GM23338 (cell line): ENCODE measurements at regions not wholly inside any gene's neighbourhood (a gene's known extent, or its start where the extent isn't known, plus 50 kb on each side); places are given as distances from the start of the nearest gene placed in this dataset.

Experiments
- EZH2 ChIP-seq: fragments of 200-600 bp; sonication (generic); IDR thresholded peaks from one replicate; pipeline ENCODE4 v1.8.0; 2017; ENCODE audit warnings: antibody characterized with exemption, mild to moderate bottlenecking, low read depth; ENCODE audit not compliant: unreplicated experiment
- POLR2AphosphoS5 ChIP-seq: IDR thresholded peaks from 2 replicates; pipeline ENCODE4 v1.6.1; 2016; ENCODE audit warnings: antibody characterized with exemption, low read depth
- STAT1 ChIP-seq: IDR thresholded peaks from one replicate; pipeline ENCODE4 v1.6.1; 2016; ENCODE audit warnings: antibody characterized with exemption; ENCODE audit not compliant: unreplicated experiment
- ZNF331 ChIP-seq: fragments of 250-450 bp; sonication (Bioruptor Pico); IDR thresholded peaks from 2 replicates; pipeline ENCODE4 v1.5.0; 2020; ENCODE audit warnings: low read depth, mild to moderate bottlenecking, moderate library complexity
- TF ChIP-seq, protein P1 (sequence below): IDR thresholded peaks from 2 replicates; pipeline ENCODE4 v1.6.1; 2016; ENCODE audit warnings: antibody characterized with exemption
- TF ChIP-seq, protein P2 (sequence below), 2 experiments: fragments of 200-600 bp in 1 of 2; sonication (generic) in 1 of 2; conservative IDR thresholded peaks; 2 replicates each; pipeline versions ENCODE4 v1.5.1 to v1.6.1; 2016 to 2017; ENCODE audit warnings: antibody characterized with exemption in 2 of 2, low read depth in 2 of 2, mild to moderate bottlenecking in 2 of 2, moderate library complexity in 1 of 2
- TF ChIP-seq, protein P3 (sequence below): IDR thresholded peaks from one replicate; pipeline ENCODE4 v1.6.1; 2018; ENCODE audit warnings: antibody characterized with exemption; ENCODE audit not compliant: unreplicated experiment
- TF ChIP-seq, protein P4 (sequence below): fragments of 250-450 bp; sonication (Bioruptor Pico); IDR thresholded peaks from 2 replicates; pipeline ENCODE4 v1.5.0; 2020; ENCODE audit warnings: mild to moderate bottlenecking, moderate library complexity

DNA sequence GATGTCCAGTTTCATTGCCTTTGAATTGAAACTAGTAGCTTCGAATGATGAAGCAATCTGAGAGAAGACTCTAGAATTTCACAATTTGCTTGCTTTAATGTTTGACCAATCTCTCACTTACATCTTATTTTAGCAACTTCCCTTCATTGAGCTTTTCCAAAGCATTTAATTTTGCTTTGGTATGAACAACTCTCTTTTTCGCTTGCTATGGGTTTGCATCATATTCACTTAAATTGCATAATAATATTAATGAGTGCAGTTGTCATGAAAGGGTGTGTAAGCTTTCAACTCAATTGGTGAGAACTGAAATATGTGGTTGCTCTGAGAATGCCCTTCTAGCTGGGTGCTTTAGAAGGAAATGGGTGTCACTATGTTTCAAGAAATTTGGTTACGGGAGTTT lies 309.2 kb downstream of the HLX start:
- TF ChIP-seq, protein P1, sequence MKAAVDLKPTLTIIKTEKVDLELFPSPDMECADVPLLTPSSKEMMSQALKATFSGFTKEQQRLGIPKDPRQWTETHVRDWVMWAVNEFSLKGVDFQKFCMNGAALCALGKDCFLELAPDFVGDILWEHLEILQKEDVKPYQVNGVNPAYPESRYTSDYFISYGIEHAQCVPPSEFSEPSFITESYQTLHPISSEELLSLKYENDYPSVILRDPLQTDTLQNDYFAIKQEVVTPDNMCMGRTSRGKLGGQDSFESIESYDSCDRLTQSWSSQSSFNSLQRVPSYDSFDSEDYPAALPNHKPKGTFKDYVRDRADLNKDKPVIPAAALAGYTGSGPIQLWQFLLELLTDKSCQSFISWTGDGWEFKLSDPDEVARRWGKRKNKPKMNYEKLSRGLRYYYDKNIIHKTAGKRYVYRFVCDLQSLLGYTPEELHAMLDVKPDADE, result no peak
- TF ChIP-seq, protein P2, sequence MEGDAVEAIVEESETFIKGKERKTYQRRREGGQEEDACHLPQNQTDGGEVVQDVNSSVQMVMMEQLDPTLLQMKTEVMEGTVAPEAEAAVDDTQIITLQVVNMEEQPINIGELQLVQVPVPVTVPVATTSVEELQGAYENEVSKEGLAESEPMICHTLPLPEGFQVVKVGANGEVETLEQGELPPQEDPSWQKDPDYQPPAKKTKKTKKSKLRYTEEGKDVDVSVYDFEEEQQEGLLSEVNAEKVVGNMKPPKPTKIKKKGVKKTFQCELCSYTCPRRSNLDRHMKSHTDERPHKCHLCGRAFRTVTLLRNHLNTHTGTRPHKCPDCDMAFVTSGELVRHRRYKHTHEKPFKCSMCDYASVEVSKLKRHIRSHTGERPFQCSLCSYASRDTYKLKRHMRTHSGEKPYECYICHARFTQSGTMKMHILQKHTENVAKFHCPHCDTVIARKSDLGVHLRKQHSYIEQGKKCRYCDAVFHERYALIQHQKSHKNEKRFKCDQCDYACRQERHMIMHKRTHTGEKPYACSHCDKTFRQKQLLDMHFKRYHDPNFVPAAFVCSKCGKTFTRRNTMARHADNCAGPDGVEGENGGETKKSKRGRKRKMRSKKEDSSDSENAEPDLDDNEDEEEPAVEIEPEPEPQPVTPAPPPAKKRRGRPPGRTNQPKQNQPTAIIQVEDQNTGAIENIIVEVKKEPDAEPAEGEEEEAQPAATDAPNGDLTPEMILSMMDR (conservative IDR thresholded peaks at IDR 0.05; ENCODE audit: low read depth in 2 of 2), result no peak
- TF ChIP-seq POLR2AphosphoS5 (no peak), STAT1 (no peak), EZH2 (no peak), ZNF331 (no peak)
- TF ChIP-seq, protein P3, sequence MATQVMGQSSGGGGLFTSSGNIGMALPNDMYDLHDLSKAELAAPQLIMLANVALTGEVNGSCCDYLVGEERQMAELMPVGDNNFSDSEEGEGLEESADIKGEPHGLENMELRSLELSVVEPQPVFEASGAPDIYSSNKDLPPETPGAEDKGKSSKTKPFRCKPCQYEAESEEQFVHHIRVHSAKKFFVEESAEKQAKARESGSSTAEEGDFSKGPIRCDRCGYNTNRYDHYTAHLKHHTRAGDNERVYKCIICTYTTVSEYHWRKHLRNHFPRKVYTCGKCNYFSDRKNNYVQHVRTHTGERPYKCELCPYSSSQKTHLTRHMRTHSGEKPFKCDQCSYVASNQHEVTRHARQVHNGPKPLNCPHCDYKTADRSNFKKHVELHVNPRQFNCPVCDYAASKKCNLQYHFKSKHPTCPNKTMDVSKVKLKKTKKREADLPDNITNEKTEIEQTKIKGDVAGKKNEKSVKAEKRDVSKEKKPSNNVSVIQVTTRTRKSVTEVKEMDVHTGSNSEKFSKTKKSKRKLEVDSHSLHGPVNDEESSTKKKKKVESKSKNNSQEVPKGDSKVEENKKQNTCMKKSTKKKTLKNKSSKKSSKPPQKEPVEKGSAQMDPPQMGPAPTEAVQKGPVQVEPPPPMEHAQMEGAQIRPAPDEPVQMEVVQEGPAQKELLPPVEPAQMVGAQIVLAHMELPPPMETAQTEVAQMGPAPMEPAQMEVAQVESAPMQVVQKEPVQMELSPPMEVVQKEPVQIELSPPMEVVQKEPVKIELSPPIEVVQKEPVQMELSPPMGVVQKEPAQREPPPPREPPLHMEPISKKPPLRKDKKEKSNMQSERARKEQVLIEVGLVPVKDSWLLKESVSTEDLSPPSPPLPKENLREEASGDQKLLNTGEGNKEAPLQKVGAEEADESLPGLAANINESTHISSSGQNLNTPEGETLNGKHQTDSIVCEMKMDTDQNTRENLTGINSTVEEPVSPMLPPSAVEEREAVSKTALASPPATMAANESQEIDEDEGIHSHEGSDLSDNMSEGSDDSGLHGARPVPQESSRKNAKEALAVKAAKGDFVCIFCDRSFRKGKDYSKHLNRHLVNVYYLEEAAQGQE, result no peak
- TF ChIP-seq, protein P4, sequence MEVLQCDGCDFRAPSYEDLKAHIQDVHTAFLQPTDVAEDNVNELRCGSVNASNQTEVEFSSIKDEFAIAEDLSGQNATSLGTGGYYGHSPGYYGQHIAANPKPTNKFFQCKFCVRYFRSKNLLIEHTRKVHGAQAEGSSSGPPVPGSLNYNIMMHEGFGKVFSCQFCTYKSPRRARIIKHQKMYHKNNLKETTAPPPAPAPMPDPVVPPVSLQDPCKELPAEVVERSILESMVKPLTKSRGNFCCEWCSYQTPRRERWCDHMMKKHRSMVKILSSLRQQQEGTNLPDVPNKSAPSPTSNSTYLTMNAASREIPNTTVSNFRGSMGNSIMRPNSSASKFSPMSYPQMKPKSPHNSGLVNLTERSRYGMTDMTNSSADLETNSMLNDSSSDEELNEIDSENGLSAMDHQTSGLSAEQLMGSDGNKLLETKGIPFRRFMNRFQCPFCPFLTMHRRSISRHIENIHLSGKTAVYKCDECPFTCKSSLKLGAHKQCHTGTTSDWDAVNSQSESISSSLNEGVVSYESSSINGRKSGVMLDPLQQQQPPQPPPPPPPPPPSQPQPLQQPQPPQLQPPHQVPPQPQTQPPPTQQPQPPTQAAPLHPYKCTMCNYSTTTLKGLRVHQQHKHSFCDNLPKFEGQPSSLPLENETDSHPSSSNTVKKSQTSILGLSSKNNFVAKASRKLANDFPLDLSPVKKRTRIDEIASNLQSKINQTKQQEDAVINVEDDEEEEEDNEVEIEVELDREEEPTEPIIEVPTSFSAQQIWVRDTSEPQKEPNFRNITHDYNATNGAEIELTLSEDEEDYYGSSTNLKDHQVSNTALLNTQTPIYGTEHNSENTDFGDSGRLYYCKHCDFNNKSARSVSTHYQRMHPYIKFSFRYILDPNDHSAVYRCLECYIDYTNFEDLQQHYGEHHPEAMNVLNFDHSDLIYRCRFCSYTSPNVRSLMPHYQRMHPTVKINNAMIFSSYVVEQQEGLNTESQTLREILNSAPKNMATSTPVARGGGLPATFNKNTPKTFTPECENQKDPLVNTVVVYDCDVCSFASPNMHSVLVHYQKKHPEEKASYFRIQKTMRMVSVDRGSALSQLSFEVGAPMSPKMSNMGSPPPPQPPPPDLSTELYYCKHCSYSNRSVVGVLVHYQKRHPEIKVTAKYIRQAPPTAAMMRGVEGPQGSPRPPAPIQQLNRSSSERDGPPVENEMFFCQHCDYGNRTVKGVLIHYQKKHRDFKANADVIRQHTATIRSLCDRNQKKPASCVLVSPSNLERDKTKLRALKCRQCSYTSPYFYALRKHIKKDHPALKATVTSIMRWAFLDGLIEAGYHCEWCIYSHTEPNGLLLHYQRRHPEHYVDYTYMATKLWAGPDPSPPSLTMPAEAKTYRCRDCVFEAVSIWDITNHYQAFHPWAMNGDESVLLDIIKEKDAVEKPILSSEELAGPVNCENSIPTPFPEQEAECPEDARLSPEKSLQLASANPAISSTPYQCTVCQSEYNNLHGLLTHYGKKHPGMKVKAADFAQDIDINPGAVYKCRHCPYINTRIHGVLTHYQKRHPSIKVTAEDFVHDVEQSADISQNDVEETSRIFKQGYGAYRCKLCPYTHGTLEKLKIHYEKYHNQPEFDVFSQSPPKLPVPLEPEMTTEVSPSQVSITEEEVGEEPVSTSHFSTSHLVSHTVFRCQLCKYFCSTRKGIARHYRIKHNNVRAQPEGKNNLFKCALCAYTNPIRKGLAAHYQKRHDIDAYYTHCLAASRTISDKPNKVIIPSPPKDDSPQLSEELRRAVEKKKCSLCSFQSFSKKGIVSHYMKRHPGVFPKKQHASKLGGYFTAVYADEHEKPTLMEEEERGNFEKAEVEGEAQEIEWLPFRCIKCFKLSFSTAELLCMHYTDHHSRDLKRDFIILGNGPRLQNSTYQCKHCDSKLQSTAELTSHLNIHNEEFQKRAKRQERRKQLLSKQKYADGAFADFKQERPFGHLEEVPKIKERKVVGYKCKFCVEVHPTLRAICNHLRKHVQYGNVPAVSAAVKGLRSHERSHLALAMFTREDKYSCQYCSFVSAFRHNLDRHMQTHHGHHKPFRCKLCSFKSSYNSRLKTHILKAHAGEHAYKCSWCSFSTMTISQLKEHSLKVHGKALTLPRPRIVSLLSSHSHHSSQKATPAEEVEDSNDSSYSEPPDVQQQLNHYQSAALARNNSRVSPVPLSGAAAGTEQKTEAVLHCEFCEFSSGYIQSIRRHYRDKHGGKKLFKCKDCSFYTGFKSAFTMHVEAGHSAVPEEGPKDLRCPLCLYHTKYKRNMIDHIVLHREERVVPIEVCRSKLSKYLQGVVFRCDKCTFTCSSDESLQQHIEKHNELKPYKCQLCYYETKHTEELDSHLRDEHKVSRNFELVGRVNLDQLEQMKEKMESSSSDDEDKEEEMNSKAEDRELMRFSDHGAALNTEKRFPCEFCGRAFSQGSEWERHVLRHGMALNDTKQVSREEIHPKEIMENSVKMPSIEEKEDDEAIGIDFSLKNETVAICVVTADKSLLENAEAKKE (CRISPR knock-in tag), result no peak
